GM18511 (cell line): ENCODE measurements at regions not wholly inside any gene's neighbourhood (a gene's known extent, or its start where the extent isn't known, plus 50 kb on each side); places are given as distances from the start of the nearest gene placed in this dataset.
"Not testable (repeated sequence)": the region's sequence is repeated elsewhere in the genome, so short reads cannot be mapped to it uniquely, and the experiment has no call there.

Experiments
- ATAC-seq: cut with Tn5 transposase; IDR thresholded peaks from one replicate; pipeline ENCODE4 v1.9.1; 2021; ENCODE audit warnings: mild to moderate bottlenecking, moderate library complexity; ENCODE audit not compliant: unreplicated experiment

GRCh38 chr1:96865731-96866685 is 144.4 kb downstream of the PTBP2 start:
- ATAC-seq = no peak

- ATAC-seq = no peak
Measured at GRCh38 chr1:96872757-96873156, 151.2 kb downstream of the PTBP2 start.

GRCh38 chr1:96878640-96879039 is 157.1 kb downstream of the PTBP2 start:
- no peak for ATAC-seq

GRCh38 chr1:96880626-96881025 is 159.0 kb downstream of the PTBP2 start:
- no peak for ATAC-seq

GRCh38 chr1:96882096-96882495 is 160.5 kb downstream of the PTBP2 start:
- no peak for ATAC-seq

- ATAC-seq = no peak
Measured at GRCh38 chr1:96886474-96886873, 164.9 kb downstream of the PTBP2 start.

GRCh38 chr1:96887501-96887900 is 165.9 kb downstream of the PTBP2 start:
- no peak for ATAC-seq

GRCh38 chr1:96901783-96902363 is 180.3 kb downstream of the PTBP2 start:
- ATAC-seq = no peak

- ATAC-seq = no peak
Measured at GRCh38 chr1:96912248-96912647, 190.7 kb downstream of the PTBP2 start.

- not testable (repeated sequence) for ATAC-seq
Measured at GRCh38 chr1:96915701-96916100, 194.1 kb downstream of the PTBP2 start.

- ATAC-seq = no peak
Measured at GRCh38 chr1:96918406-96918805, 196.8 kb downstream of the PTBP2 start.

GRCh38 chr1:96922181-96922580 is 200.6 kb downstream of the PTBP2 start:
- no peak for ATAC-seq

- no peak for ATAC-seq
Measured at GRCh38 chr1:96923753-96924152, 202.2 kb downstream of the PTBP2 start.

GRCh38 chr1:96926176-96926575 is 204.6 kb downstream of the PTBP2 start:
- ATAC-seq = no peak

- ATAC-seq = no peak
Measured at GRCh38 chr1:96927125-96927524, 205.5 kb downstream of the PTBP2 start.

GRCh38 chr1:96931136-96931535 is 209.6 kb downstream of the PTBP2 start:
- ATAC-seq = no peak

GRCh38 chr1:96934282-96934681 is 212.7 kb downstream of the PTBP2 start:
- ATAC-seq = no peak

GRCh38 chr1:96944432-96945092 is 223.0 kb downstream of the PTBP2 start:
- no peak for ATAC-seq

GRCh38 chr1:96945509-96946084 is 224.0 kb downstream of the PTBP2 start:
- ATAC-seq = no peak

- ATAC-seq = no peak
Measured at GRCh38 chr1:96955307-96956012, 233.9 kb downstream of the PTBP2 start.

- no peak for ATAC-seq
Measured at GRCh38 chr1:96962216-96962615, 240.6 kb downstream of the PTBP2 start.
